ENCODE measurements at regions not wholly inside any gene's neighbourhood (a gene's known extent, or its start where the extent isn't known, plus 50 kb on each side); places are given as distances from the start of the nearest gene placed in this dataset.

GRCh38 chr1:239269706-239270105 lies 116.7 kb upstream of the CHRM3 start:
- intact Hi-C loops (cut with DNase I) = no loop called here
- DNase-seq (ENCODE audit: low spot score) = no peak

- intact Hi-C loops (cut with DNase I) = no loop called here
- no peak for DNase-seq (ENCODE audit: low spot score)
These were observed 117.4 kb upstream of the CHRM3 start for GRCh38 chr1:239268941-239269340.

- intact Hi-C loops (cut with DNase I) = no loop called here
- DNase-seq (ENCODE audit: low spot score) = no peak
These were observed 118.4 kb upstream of the CHRM3 start for GRCh38 chr1:239268007-239268406.

- intact Hi-C loops (cut with DNase I) = no loop called here
- no peak for DNase-seq (ENCODE audit: low spot score)
These were observed 122.6 kb upstream of the CHRM3 start for GRCh38 chr1:239263801-239264200.

- intact Hi-C loops (cut with DNase I) = no loop called here
- DNase-seq (ENCODE audit: low spot score) = no peak
These were observed 123.8 kb upstream of the CHRM3 start for GRCh38 chr1:239262538-239262937.

GRCh38 chr1:239261521-239261920 lies 124.8 kb upstream of the CHRM3 start:
- no peak for DNase-seq (ENCODE audit: low spot score)
- intact Hi-C loops (cut with DNase I) = no loop called here

- intact Hi-C loops (cut with DNase I) = no loop called here
- DNase-seq (ENCODE audit: low spot score) = no peak
These were observed 125.5 kb upstream of the CHRM3 start for GRCh38 chr1:239260842-239261241.

GRCh38 chr1:239255628-239256160 lies 130.7 kb upstream of the CHRM3 start:
- intact Hi-C loops (cut with DNase I) = no loop called here
- DNase-seq (ENCODE audit: low spot score) = no peak

- intact Hi-C loops (cut with DNase I) = no loop called here
- no peak for DNase-seq (ENCODE audit: low spot score)
These were observed 131.4 kb upstream of the CHRM3 start for GRCh38 chr1:239254999-239255398.

- DNase-seq (ENCODE audit: low spot score) = no peak
- intact Hi-C loops (cut with DNase I) = no loop called here
These were observed 133.3 kb upstream of the CHRM3 start for GRCh38 chr1:239253032-239253431.

GRCh38 chr1:239250353-239251035 lies 135.9 kb upstream of the CHRM3 start:
- intact Hi-C loops (cut with DNase I) = no loop called here
- DNase-seq (ENCODE audit: low spot score) = no peak

- no peak for DNase-seq (ENCODE audit: low spot score)
- intact Hi-C loops (cut with DNase I) = loop anchor here in 1 of 2 donors (5.0 kb wide), 1 partner anchor 655 kb away; no protein-coding TSS in a partner anchor
These were observed 139.1 kb upstream of the CHRM3 start for GRCh38 chr1:239247285-239247684.

- intact Hi-C loops (cut with DNase I) = no loop called here
- no peak for DNase-seq (ENCODE audit: low spot score)
These were observed 142.3 kb upstream of the CHRM3 start for GRCh38 chr1:239244084-239244483.

GRCh38 chr1:239243006-239243405 lies 143.4 kb upstream of the CHRM3 start:
- intact Hi-C loops (cut with DNase I) = no loop called here
- DNase-seq (ENCODE audit: low spot score) = no peak

GRCh38 chr1:239242404-239242803 lies 144.0 kb upstream of the CHRM3 start:
- DNase-seq (ENCODE audit: low spot score) = no peak
- intact Hi-C loops (cut with DNase I) = no loop called here

GRCh38 chr1:239240736-239241135 lies 145.6 kb upstream of the CHRM3 start:
- DNase-seq (ENCODE audit: low spot score) = no peak
- intact Hi-C loops (cut with DNase I) = no loop called here

- DNase-seq (ENCODE audit: low spot score) = no peak
- intact Hi-C loops (cut with DNase I) = no loop called here
These were observed 146.8 kb upstream of the CHRM3 start for GRCh38 chr1:239239529-239239928.

- intact Hi-C loops (cut with DNase I) = no loop called here
- no peak for DNase-seq (ENCODE audit: low spot score)
These were observed 148.5 kb upstream of the CHRM3 start for GRCh38 chr1:239237912-239238311.

- no peak for DNase-seq (ENCODE audit: low spot score)
- intact Hi-C loops (cut with DNase I) = no loop called here
These were observed 152.7 kb upstream of the CHRM3 start for GRCh38 chr1:239233626-239234025.

- DNase-seq (ENCODE audit: low spot score) = no peak
- intact Hi-C loops (cut with DNase I) = no loop called here
These were observed 153.4 kb upstream of the CHRM3 start for GRCh38 chr1:239232921-239233320.

- intact Hi-C loops (cut with DNase I) = no loop called here
These were observed 157.9 kb upstream of the CHRM3 start for GRCh38 chr1:239228451-239228850.

GRCh38 chr1:239225396-239225795 lies 161.0 kb upstream of the CHRM3 start:
- intact Hi-C loops (cut with DNase I) = no loop called here

More at GRCh38 chr1:239228451-239228850, 157.9 kb upstream of the CHRM3 start:
- DNase-seq (ENCODE audit: low spot score) = no peak

More at GRCh38 chr1:239225396-239225795, 161.0 kb upstream of the CHRM3 start:
- DNase-seq (ENCODE audit: low spot score) = no peak
